H1 (cell line): ENCODE measurements at regions not wholly inside any gene's neighbourhood (a gene's known extent, or its start where the extent isn't known, plus 50 kb on each side); places are given as distances from the start of the nearest gene placed in this dataset.

Experiments
- CTCF ChIA-PET: fragments of 300-600 bp; sonication (Branson Sonifier 250); formaldehyde crosslinking; loops from one replicate; lab custom pipeline; 2021; ENCODE audit not compliant: partially characterized antibody; lab: Charles Lee
- POLR2A ChIA-PET: fragments of 300-600 bp; sonication (Branson Sonifier 250); formaldehyde crosslinking; loops from one replicate; lab custom pipeline; 2021; ENCODE audit warnings: inconsistent platforms; ENCODE audit not compliant: partially characterized antibody; lab: Charles Lee
- DNase-seq, 2 experiments: peaks; one replicate each; pipeline versions ENCODE4 v3.0.0 to v3.0.0-alpha.2; 2010 to 2022; ENCODE audit warnings: low spot score in 2 of 2, low read depth in 1 of 2, mixed read lengths in 1 of 2
- FAIRE-seq: peaks from 2 replicates; lab custom pipeline; 2011; peaks lifted over from hg19 to GRCh38; lab: Jason Lieb, UNC
- H2AFZ ChIP-seq: 2 replicates; pipeline ENCODE4 v1.8.1; 2012; ENCODE audit warnings: low read length, inconsistent platforms
- H2AK5ac ChIP-seq: 2 replicates; pipeline ENCODE4 v1.6.1; 2013; ENCODE audit warnings: low read depth, low read length
- H2BK120ac ChIP-seq: replicated peaks from 2 replicates; pipeline ENCODE3; 2013; ENCODE audit warnings: low read depth, low read length, inconsistent platforms
- H2BK12ac ChIP-seq: 2 replicates; pipeline ENCODE4 v1.6.1; 2013; ENCODE audit warnings: low read depth, low read length
- H2BK15ac ChIP-seq: 2 replicates; pipeline ENCODE4 v1.6.1; 2013; ENCODE audit warnings: low read length
- H2BK20ac ChIP-seq: 2 replicates; pipeline ENCODE4 v1.6.1; 2013; ENCODE audit warnings: low read length
- H2BK5ac ChIP-seq: 2 replicates; pipeline ENCODE4 v1.6.1; 2013; ENCODE audit warnings: low read depth, low read length
- H3K14ac ChIP-seq: 2 replicates; pipeline ENCODE4 v1.6.1; 2013; ENCODE audit warnings: inconsistent platforms; ENCODE audit not compliant: insufficient read length
- H3K18ac ChIP-seq: 2 replicates; pipeline ENCODE4 v1.6.1; 2013; ENCODE audit warnings: low read length; ENCODE audit errors: extremely low read depth
- H3K23ac ChIP-seq: 2 replicates; pipeline ENCODE4 v1.6.1; 2013; ENCODE audit warnings: inconsistent platforms; ENCODE audit not compliant: insufficient read length
- H3K23me2 ChIP-seq: 2 replicates; pipeline ENCODE4 v1.6.1; 2013; ENCODE audit warnings: low read depth, low read length
- H3K27ac ChIP-seq: 2 replicates; pipeline ENCODE4 v1.6.1; 2011; ENCODE audit warnings: low read depth, low read length, inconsistent platforms
- H3K27me3 ChIP-seq, 4 experiments: replicated peaks in 1 of 4; 1 replicate in 1 of 4; 2 replicates in 3 of 4; pipeline versions ENCODE4 v1.6.1 to v1.8.1; 2011 to 2013; ENCODE audit warnings: low read length in 3 of 4, mild to moderate bottlenecking in 3 of 4, inconsistent platforms in 2 of 4, mixed read lengths in 2 of 4, moderate library complexity in 1 of 4; ENCODE audit not compliant: control insufficient read depth in 3 of 4, insufficient read depth in 3 of 4; ENCODE audit errors: extremely low read depth in 1 of 4
- H3K36me3 ChIP-seq, 4 experiments: 2 replicates each; pipeline versions ENCODE4 v1.6.1 to v1.8.1; 2011 to 2013; ENCODE audit warnings: mild to moderate bottlenecking in 4 of 4, low read length in 3 of 4, moderate library complexity in 2 of 4, control low read depth in 1 of 4, inconsistent platforms in 1 of 4; ENCODE audit not compliant: insufficient read depth in 4 of 4, control insufficient read depth in 2 of 4
- H3K4ac ChIP-seq: replicated peaks from 2 replicates; pipeline ENCODE3; 2013; ENCODE audit warnings: low read length, low read depth, mixed read lengths, inconsistent platforms; ENCODE audit not compliant: insufficient read length
- H3K4me1 ChIP-seq, 4 experiments: replicated peaks in 1 of 4; 1 replicate in 1 of 4; 2 replicates in 3 of 4; pipeline versions ENCODE4 v1.6.1 to v1.8.1; 2011 to 2013; ENCODE audit warnings: low read length in 3 of 4, inconsistent platforms in 2 of 4, mixed read lengths in 1 of 4; ENCODE audit not compliant: insufficient read depth in 4 of 4, control insufficient read depth in 3 of 4
- H3K4me2 ChIP-seq, 2 experiments: 2 replicates each; pipeline versions ENCODE4 v1.6.1 to v1.8.1; 2011 to 2013; ENCODE audit warnings: low read depth in 2 of 2, low read length in 2 of 2, control low read depth in 1 of 2, inconsistent platforms in 1 of 2, mild to moderate bottlenecking in 1 of 2; ENCODE audit not compliant: insufficient read depth in 1 of 2
- H3K4me3 ChIP-seq, 4 experiments: fragments of 200-600, 300-600 bp in 1 of 4; sonication (generic), shearing (Covaris generic), sonication (Bioruptor Twin) in 1 of 4; 2 replicates each; pipeline versions ENCODE4 v1.5.1 to v1.8.1; 2011 to 2016; ENCODE audit warnings: low read length in 4 of 4, low read depth in 3 of 4, control low read depth in 2 of 4, inconsistent platforms in 2 of 4, mild to moderate bottlenecking in 2 of 4, mixed read lengths in 1 of 4, moderate library complexity in 1 of 4; ENCODE audit not compliant: insufficient read depth in 2 of 4; ENCODE audit errors: extremely low read depth in 1 of 4
- H3K56ac ChIP-seq: replicated peaks from 2 replicates; pipeline ENCODE3; 2013; ENCODE audit warnings: low read depth, mild to moderate bottlenecking, mixed read lengths, low read length, inconsistent platforms; ENCODE audit not compliant: insufficient read length
- H3K79me1 ChIP-seq: 2 replicates; pipeline ENCODE4 v1.6.1; 2013; ENCODE audit warnings: low read depth, low read length, control low read depth
- H3K79me2 ChIP-seq, 2 experiments: 2 replicates each; pipeline versions ENCODE4 v1.6.1 to v1.8.1; 2012 to 2013; ENCODE audit warnings: low read length in 2 of 2, mild to moderate bottlenecking in 2 of 2, inconsistent platforms in 1 of 2; ENCODE audit not compliant: insufficient read depth in 2 of 2, control insufficient read depth in 1 of 2
- H3K9ac ChIP-seq, 4 experiments: replicated peaks in 1 of 4; 1 replicate in 1 of 4; 2 replicates in 3 of 4; pipeline versions ENCODE4 v1.6.1 to v1.8.1; 2011 to 2013; ENCODE audit warnings: low read depth in 3 of 4, low read length in 3 of 4, control low read depth in 2 of 4, mild to moderate bottlenecking in 2 of 4, moderate library complexity in 2 of 4, inconsistent platforms in 1 of 4; ENCODE audit errors: extremely low read depth in 1 of 4
- H3K9me3 ChIP-seq, 2 experiments: 2 replicates each; pipeline versions ENCODE4 v1.6.1 to v1.8.1; 2012 to 2013; ENCODE audit warnings: mild to moderate bottlenecking in 2 of 2, moderate library complexity in 2 of 2, control low read depth in 1 of 2, inconsistent platforms in 1 of 2, low read depth in 1 of 2, low read length in 1 of 2, mixed read lengths in 1 of 2; ENCODE audit not compliant: insufficient read depth in 2 of 2
- H4K20me1 ChIP-seq, 2 experiments: replicated peaks in 1 of 2; 2 replicates each; pipeline versions ENCODE3 to v1.8.1; 2011 to 2013; ENCODE audit warnings: inconsistent platforms in 2 of 2, low read length in 2 of 2, mild to moderate bottlenecking in 1 of 2; ENCODE audit not compliant: insufficient read depth in 2 of 2, control insufficient read depth in 1 of 2
- H4K5ac ChIP-seq: 2 replicates; pipeline ENCODE4 v1.6.1; 2013; ENCODE audit warnings: low read length, low read depth, mixed read lengths, inconsistent platforms; ENCODE audit not compliant: insufficient read length
- H4K8ac ChIP-seq: 2 replicates; pipeline ENCODE4 v1.8.0; 2013; ENCODE audit warnings: mild to moderate bottlenecking, moderate library complexity, low read length, inconsistent platforms; ENCODE audit not compliant: insufficient read depth; ENCODE audit errors: extremely low read depth
- H4K91ac ChIP-seq: replicated peaks from 2 replicates; pipeline ENCODE3; 2013; ENCODE audit warnings: low read length, mixed read lengths, inconsistent platforms; ENCODE audit not compliant: insufficient read length
- CTBP2 ChIP-seq: IDR thresholded peaks from 2 replicates; pipeline ENCODE4 v1.7.0; 2011; ENCODE audit warnings: borderline replicate concordance, mild to moderate bottlenecking, moderate library complexity, mixed read lengths, low read length; ENCODE audit not compliant: insufficient read depth, insufficient read length
- EGR1 ChIP-seq: IDR thresholded peaks from 2 replicates; pipeline ENCODE4 v1.6.1; 2011; ENCODE audit warnings: low read depth, low read length, borderline replicate concordance
- KDM1A ChIP-seq: fragments of 200-600, 300-600 bp; sonication (generic); IDR thresholded peaks from 2 replicates; pipeline ENCODE4 v1.7.1; 2016; ENCODE audit warnings: mild to moderate bottlenecking, low read length, borderline replicate concordance
- KDM5A ChIP-seq: fragments of 200-600 bp; IDR thresholded peaks from 2 replicates; pipeline ENCODE4 v1.7.1; 2012; ENCODE audit warnings: mild to moderate bottlenecking, low read length, inconsistent platforms, mixed read lengths
- PHF8 ChIP-seq: fragments of 200-600 bp; sonication (generic); conservative IDR thresholded peaks from 2 replicates; pipeline ENCODE4 v1.7.1; 2012; ENCODE audit warnings: low read depth, mild to moderate bottlenecking, inconsistent platforms, low read length, moderate library complexity
- SUZ12 ChIP-seq: fragments of 200-600 bp; sonication (generic); IDR thresholded peaks from 2 replicates; pipeline ENCODE4 v1.6.1; 2012; ENCODE audit warnings: mild to moderate bottlenecking, inconsistent platforms, low read length, moderate library complexity, mixed read lengths
- TBP ChIP-seq: IDR thresholded peaks from 2 replicates; pipeline ENCODE4 v1.6.1; 2011; ENCODE audit warnings: low read depth, low read length, improper control_type of control experiment
- TEAD4 ChIP-seq: IDR thresholded peaks from 2 replicates; pipeline ENCODE4 v1.6.1; 2012; ENCODE audit warnings: low read depth, low read length, inconsistent platforms, mixed read lengths
- WGBS, 2 experiments: shearing (Covaris generic) in 1 of 2; methylation state at CpG; one replicate each; pipeline versions ENCODE4 v1.1.6 to v1.1.7; 2013 to 2015; ENCODE audit warnings: low lambda C conversion rate in 2 of 2, mixed read lengths in 2 of 2, inconsistent platforms in 1 of 2, low coverage in 1 of 2, missing lambda C conversion rate in 1 of 2; ENCODE audit not compliant: insufficient replicate concordance in 2 of 2, insufficient coverage in 1 of 2, insufficient read length in 1 of 2; ENCODE audit errors: extremely low coverage in 1 of 2, missing lambda C conversion rate in 1 of 2; 5-methylcytosine and 5-hydroxymethylcytosine counted together
- TF ChIP-seq, protein P1 (sequence below), 3 experiments: IDR thresholded peaks; 1 replicate in 2 of 3; 2 replicates in 1 of 3; pipeline versions ENCODE4 v1.5.1 to v1.6.1; 2011; ENCODE audit warnings: low read length in 3 of 3, mild to moderate bottlenecking in 3 of 3, inconsistent platforms in 2 of 3, low read depth in 1 of 3, moderate library complexity in 1 of 3; ENCODE audit not compliant: insufficient read depth in 1 of 3; ENCODE audit errors: control extremely low read depth in 1 of 3

DNA sequence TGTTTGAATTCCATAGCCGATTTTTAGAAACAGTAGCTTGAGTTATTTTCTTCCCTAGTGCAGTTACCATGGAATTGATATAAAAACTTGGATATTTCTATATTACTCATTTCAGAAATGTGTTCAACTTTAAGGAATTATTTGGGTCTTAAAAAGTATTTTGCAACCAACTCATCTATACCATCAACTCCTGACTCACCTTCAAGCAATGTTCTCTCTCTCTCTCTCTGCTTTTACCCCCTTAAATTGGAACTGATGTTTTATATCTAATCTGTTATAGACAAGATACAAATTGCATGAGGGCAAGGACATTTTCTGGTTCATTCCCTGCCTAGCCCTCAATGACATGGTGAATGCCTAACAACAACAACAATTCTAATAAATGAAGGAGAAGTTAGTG lies 214.7 kb upstream of the NRIP1 start:
- ChIA-PET CTCF (interaction anchor here (1.2 kb wide), 1 partner anchor 400 kb away, joined by 3 read pairs; no protein-coding TSS in a partner anchor), POLR2A (no interaction called here)
- no peak overlapping the region for H4K5ac ChIP-seq
- H2BK12ac ChIP-seq = no peak overlapping the region
- WGBS, 2 experiments = 94% methylated on average over 1 of the region's 1 CpG; no CpG with 5 or more reads in 1 of the 2 experiments
- DNase-seq = no peak
- no peak overlapping the region for H3K14ac ChIP-seq
- no peaks in the 10 kb centered on the region for H3K79me2 ChIP-seq
- no peak overlapping the region for H3K4me3 ChIP-seq
- H4K91ac ChIP-seq = no peak overlapping the region
- no peaks in the 10 kb centered on the region for H3K4me1 ChIP-seq
- no peak for TF ChIP-seq SUZ12
- TF ChIP-seq KDM1A = no peak
- TF ChIP-seq, protein P1, sequence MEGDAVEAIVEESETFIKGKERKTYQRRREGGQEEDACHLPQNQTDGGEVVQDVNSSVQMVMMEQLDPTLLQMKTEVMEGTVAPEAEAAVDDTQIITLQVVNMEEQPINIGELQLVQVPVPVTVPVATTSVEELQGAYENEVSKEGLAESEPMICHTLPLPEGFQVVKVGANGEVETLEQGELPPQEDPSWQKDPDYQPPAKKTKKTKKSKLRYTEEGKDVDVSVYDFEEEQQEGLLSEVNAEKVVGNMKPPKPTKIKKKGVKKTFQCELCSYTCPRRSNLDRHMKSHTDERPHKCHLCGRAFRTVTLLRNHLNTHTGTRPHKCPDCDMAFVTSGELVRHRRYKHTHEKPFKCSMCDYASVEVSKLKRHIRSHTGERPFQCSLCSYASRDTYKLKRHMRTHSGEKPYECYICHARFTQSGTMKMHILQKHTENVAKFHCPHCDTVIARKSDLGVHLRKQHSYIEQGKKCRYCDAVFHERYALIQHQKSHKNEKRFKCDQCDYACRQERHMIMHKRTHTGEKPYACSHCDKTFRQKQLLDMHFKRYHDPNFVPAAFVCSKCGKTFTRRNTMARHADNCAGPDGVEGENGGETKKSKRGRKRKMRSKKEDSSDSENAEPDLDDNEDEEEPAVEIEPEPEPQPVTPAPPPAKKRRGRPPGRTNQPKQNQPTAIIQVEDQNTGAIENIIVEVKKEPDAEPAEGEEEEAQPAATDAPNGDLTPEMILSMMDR (IDR thresholded peaks at IDR 0.05; ENCODE audit: control extremely low read depth in 1 of 3, insufficient read depth in 1 of 3, low read depth in 1 of 3, low read length in 3 of 3) = no peak
- no peak for TF ChIP-seq TEAD4
- no peak for TF ChIP-seq PHF8
- TF ChIP-seq TBP = no peak
- no peak for TF ChIP-seq EGR1
- no peak for TF ChIP-seq CTBP2
- no peak for TF ChIP-seq KDM5A
- H3K9ac ChIP-seq = no peak overlapping the region
- no peak overlapping the region for H3K4ac ChIP-seq
- no peak overlapping the region for H3K18ac ChIP-seq
- H3K27me3 ChIP-seq = no peaks in the 10 kb centered on the region
- no peak overlapping the region for H2BK20ac ChIP-seq
- no peak overlapping the region for H2BK5ac ChIP-seq
- no peaks in the 10 kb centered on the region for H3K36me3 ChIP-seq
- no peak overlapping the region for H2AFZ ChIP-seq
- H3K56ac ChIP-seq = no peak overlapping the region
- H3K27ac ChIP-seq = no peak overlapping the region
- no peak overlapping the region for H3K4me2 ChIP-seq
- H4K20me1 ChIP-seq = no peaks in the 10 kb centered on the region
- no peaks in the 10 kb centered on the region for H3K23me2 ChIP-seq
- H4K8ac ChIP-seq = no peak overlapping the region
- H2AK5ac ChIP-seq = no peak overlapping the region
- no peaks in the 10 kb centered on the region for H3K9me3 ChIP-seq
- no peak for FAIRE-seq
- H2BK15ac ChIP-seq = no peak overlapping the region
- H2BK120ac ChIP-seq = no peak overlapping the region
- H3K79me1 ChIP-seq = no peaks in the 10 kb centered on the region
- no peak overlapping the region for H3K23ac ChIP-seq
